ENCODE measurements at regions not wholly inside any gene's neighbourhood (a gene's known extent, or its start where the extent isn't known, plus 50 kb on each side); places are given as distances from the start of the nearest gene placed in this dataset.

DNA sequence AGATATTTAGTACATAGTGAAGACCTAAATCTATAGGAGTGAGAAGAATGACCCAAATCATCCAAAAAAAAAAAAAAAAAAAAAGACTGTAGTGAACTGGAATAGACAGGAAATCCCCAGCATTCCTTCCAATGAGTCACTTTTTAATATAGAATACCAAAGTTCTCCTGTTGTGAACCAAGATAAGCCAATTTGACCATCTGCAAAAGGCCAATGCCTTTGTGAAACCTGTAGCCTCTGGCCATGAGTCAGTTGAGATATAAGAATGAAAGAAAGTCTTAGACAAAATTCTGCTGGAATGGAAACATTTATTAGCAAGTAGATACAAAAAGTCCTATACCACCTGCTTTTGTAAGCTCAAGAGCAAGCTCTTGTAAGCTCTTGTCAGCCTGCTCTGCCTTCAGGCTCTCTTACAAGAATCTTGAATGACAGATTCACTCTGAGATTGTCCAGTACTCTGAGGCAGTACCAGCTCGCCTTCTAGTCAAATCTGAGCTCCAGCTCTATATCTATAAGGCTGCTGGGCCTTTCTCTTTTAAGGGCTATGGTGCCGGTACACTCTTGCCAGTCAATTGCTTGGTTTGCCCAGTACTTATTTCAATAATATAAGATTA, 243.0 kb upstream of the TMTC1 start:
- Histone ChIP-seq H2BK120ac (ENCODE audit: low read depth, low read length) (no peak overlapping the region), H4K91ac (ENCODE audit: low read length) (no peak overlapping the region), H2BK12ac (ENCODE audit: low read length in 2 of 2) (no peak overlapping the region), H3K27ac (ENCODE audit: low read length, poor library complexity, severe bottlenecking) (peak overlapping the region; percentile 74), H3K27me3 (ENCODE audit: control insufficient read depth in 1 of 2, insufficient read depth in 1 of 2, low read length in 2 of 2) (no peaks in the 10 kb centered on the region), H3K4me3 (ENCODE audit: insufficient read depth in 1 of 2, low read depth in 1 of 2, low read length in 2 of 2) (no peak overlapping the region), H3K23ac (ENCODE audit: low read length in 2 of 2) (no peak overlapping the region), H3K18ac (ENCODE audit: low read depth in 1 of 2, low read length in 2 of 2) (peak overlapping the region in 1 of 2 experiments; percentile 45), H3K9ac (ENCODE audit: low read length) (no peak overlapping the region), H3K4ac (ENCODE audit: low read depth in 1 of 2, low read length in 2 of 2) (no peak overlapping the region), H3K79me1 (replicated peaks; ENCODE audit: low read length, poor library complexity, severe bottlenecking) (no peaks in the 10 kb centered on the region), H4K8ac (ENCODE audit: low read length) (no peak overlapping the region), H3K9me3 (ENCODE audit: control insufficient read depth, low read length) (no peaks in the 10 kb centered on the region), H3K4me2 (ENCODE audit: low read length, poor library complexity, severe bottlenecking) (no peak overlapping the region), H2AFZ (ENCODE audit: low read depth, low read length) (no peak overlapping the region), H3K4me1 (ENCODE audit: control insufficient read depth, insufficient read depth, low read depth, low read length) (no peaks in the 10 kb centered on the region), H2AK5ac (ENCODE audit: low read length, severe bottlenecking) (no peak overlapping the region), H3K14ac (ENCODE audit: low read length in 2 of 2) (no peak overlapping the region), H2BK15ac (ENCODE audit: low read depth, poor library complexity, severe bottlenecking) (no peak overlapping the region), H3K36me3 (ENCODE audit: control insufficient read depth in 1 of 2, insufficient read depth in 2 of 2, low read depth in 1 of 2, low read length in 2 of 2) (no peaks in the 10 kb centered on the region), H2BK5ac (ENCODE audit: low read depth, low read length, poor library complexity, severe bottlenecking) (peak overlapping the region; percentile 70)
- 38% methylated on average over 1 of the region's 2 CpGs for WGBS
- peak; percentile 79 for DNase-seq

DNA sequence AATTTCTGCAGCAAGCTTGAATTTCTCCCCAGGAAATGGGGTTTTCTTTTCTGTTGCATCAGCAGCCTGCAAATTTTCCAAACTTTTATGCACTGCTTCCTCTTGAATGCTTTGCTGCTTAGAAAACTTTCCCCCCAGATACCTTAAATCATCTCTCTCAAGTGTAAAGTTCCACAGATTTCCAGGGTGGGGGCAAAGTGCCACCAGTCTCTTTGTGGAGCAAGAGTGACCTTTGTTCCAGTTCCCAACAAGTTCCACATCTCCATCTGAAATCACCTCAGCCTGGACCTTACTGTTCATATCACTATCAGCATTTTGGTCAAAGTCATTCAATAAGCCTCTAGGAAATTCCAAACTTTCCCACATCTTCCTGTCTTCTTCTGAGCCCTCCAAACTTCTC, 241.6 kb upstream of the TMTC1 start:
- H3K9me3 ChIP-seq (ENCODE audit: control insufficient read depth, low read length), result no peaks in the 10 kb centered on the region
- no peak overlapping the region for H3K9ac ChIP-seq (ENCODE audit: low read length)
- no peak overlapping the region for H2AK5ac ChIP-seq (ENCODE audit: low read length, severe bottlenecking)
- H4K8ac ChIP-seq (ENCODE audit: low read length), result no peak overlapping the region
- no peak overlapping the region for H3K23ac ChIP-seq (ENCODE audit: low read length in 2 of 2)
- H2BK15ac ChIP-seq (ENCODE audit: low read depth, poor library complexity, severe bottlenecking), result no peak overlapping the region
- no peak overlapping the region for H2BK12ac ChIP-seq (ENCODE audit: low read length in 2 of 2)
- H3K4me3 ChIP-seq (ENCODE audit: insufficient read depth in 1 of 2, low read depth in 1 of 2, low read length in 2 of 2), result no peak overlapping the region
- no peaks in the 10 kb centered on the region for H3K27me3 ChIP-seq (ENCODE audit: control insufficient read depth in 1 of 2, insufficient read depth in 1 of 2, low read length in 2 of 2)
- DNase-seq, result no peak
- H2BK5ac ChIP-seq (ENCODE audit: low read depth, low read length, poor library complexity, severe bottlenecking), result no peak overlapping the region
- H2AFZ ChIP-seq (ENCODE audit: low read depth, low read length), result no peak overlapping the region
- no peak overlapping the region for H3K4ac ChIP-seq (ENCODE audit: low read depth in 1 of 2, low read length in 2 of 2)
- H3K14ac ChIP-seq (ENCODE audit: low read length in 2 of 2), result no peak overlapping the region
- H2BK120ac ChIP-seq (ENCODE audit: low read depth, low read length), result peak overlapping the region; percentile 19
- H3K79me1 ChIP-seq (replicated peaks; ENCODE audit: low read length, poor library complexity, severe bottlenecking), result no peaks in the 10 kb centered on the region
- no peak overlapping the region for H3K4me2 ChIP-seq (ENCODE audit: low read length, poor library complexity, severe bottlenecking)
- no peak overlapping the region for H3K27ac ChIP-seq (ENCODE audit: low read length, poor library complexity, severe bottlenecking)
- H4K91ac ChIP-seq (ENCODE audit: low read length), result no peak overlapping the region
- no peak overlapping the region for H3K18ac ChIP-seq (ENCODE audit: low read depth in 1 of 2, low read length in 2 of 2)
- H3K36me3 ChIP-seq (ENCODE audit: control insufficient read depth in 1 of 2, insufficient read depth in 2 of 2, low read depth in 1 of 2, low read length in 2 of 2), result no peaks in the 10 kb centered on the region
- H3K4me1 ChIP-seq (ENCODE audit: control insufficient read depth, insufficient read depth, low read depth, low read length), result no peaks in the 10 kb centered on the region

DNA sequence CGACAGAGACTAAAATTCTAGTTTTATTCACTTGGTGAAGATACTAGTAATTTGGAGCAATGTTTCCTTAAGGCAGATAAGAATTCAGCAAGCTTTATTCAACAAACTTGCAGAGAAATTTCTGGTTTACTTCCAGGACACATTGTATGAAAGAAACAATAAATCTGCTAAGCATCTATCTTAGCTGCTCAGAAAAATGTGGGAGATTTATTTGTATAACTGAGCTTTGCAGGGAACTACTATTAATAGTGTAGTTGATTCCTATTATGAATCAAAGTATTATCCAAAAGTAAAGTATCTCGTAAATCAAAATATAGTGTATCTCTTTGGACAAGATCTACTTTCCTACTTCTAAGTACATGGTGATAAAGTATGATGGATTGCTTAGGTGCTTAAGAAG, 239.4 kb upstream of the TMTC1 start:
- Histone ChIP-seq H3K18ac (ENCODE audit: low read depth in 1 of 2, low read length in 2 of 2) (no peak overlapping the region), H2BK12ac (ENCODE audit: low read length in 2 of 2) (no peak overlapping the region), H3K27me3 (ENCODE audit: control insufficient read depth in 1 of 2, insufficient read depth in 1 of 2, low read length in 2 of 2) (no peaks in the 10 kb centered on the region), H3K36me3 (ENCODE audit: control insufficient read depth in 1 of 2, insufficient read depth in 2 of 2, low read depth in 1 of 2, low read length in 2 of 2) (no peaks in the 10 kb centered on the region), H4K91ac (ENCODE audit: low read length) (no peak overlapping the region), H4K8ac (ENCODE audit: low read length) (no peak overlapping the region), H3K9ac (ENCODE audit: low read length) (no peak overlapping the region), H2BK5ac (ENCODE audit: low read depth, low read length, poor library complexity, severe bottlenecking) (no peak overlapping the region), H2AFZ (ENCODE audit: low read depth, low read length) (no peak overlapping the region), H3K14ac (ENCODE audit: low read length in 2 of 2) (no peak overlapping the region), H2AK5ac (ENCODE audit: low read length, severe bottlenecking) (no peak overlapping the region), H3K4me2 (ENCODE audit: low read length, poor library complexity, severe bottlenecking) (no peak overlapping the region), H3K27ac (ENCODE audit: low read length, poor library complexity, severe bottlenecking) (no peak overlapping the region), H3K4me3 (ENCODE audit: insufficient read depth in 1 of 2, low read depth in 1 of 2, low read length in 2 of 2) (no peak overlapping the region), H3K4me1 (ENCODE audit: control insufficient read depth, insufficient read depth, low read depth, low read length) (no peaks in the 10 kb centered on the region), H2BK120ac (ENCODE audit: low read depth, low read length) (no peak overlapping the region), H3K9me3 (ENCODE audit: control insufficient read depth, low read length) (no peaks in the 10 kb centered on the region), H3K23ac (ENCODE audit: low read length in 2 of 2) (no peak overlapping the region), H2BK15ac (ENCODE audit: low read depth, poor library complexity, severe bottlenecking) (no peak overlapping the region), H3K79me1 (replicated peaks; ENCODE audit: low read length, poor library complexity, severe bottlenecking) (no peaks in the 10 kb centered on the region), H3K4ac (ENCODE audit: low read depth in 1 of 2, low read length in 2 of 2) (no peak overlapping the region)
- DNase-seq, result no peak
- 100% methylated on average over 1 of the region's 2 CpGs for WGBS

DNA sequence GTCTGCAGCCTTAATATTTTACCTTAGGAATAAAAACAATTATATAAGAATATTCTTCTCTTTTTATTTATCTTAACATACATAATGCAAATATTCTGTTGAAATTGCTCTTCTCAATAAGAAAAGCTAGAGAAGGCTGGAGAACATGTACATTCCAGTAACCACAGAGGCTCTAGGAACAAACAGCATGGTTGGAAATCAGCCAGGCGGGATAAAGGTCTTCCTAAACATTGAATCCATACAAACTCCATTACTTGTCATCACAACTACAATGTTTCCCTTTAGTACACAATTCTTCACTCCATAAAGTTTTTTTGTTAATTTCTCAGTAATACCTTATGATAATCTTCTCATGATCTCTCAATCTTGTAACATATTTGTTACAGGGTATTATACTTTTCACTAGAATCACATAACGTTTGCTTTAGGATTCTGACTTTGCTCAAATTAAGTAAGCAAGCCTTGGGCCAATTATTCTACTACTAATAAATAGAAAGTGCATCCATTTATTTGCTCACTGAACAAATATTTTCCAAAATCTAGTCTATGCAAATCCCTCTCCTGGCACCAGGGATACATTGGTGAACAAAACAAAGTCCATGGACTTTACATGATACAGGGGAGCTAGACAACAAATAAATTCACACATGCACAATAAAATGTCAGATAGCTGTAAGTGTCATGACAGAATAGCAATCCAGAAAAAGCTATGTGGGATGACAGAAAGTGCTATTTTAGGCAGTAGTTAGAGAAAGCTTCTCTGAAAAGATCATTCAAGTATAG, 237.5 kb upstream of the TMTC1 start:
- H2AFZ ChIP-seq (ENCODE audit: low read depth, low read length), result no peak overlapping the region
- H3K4me2 ChIP-seq (ENCODE audit: low read length, poor library complexity, severe bottlenecking), result no peak overlapping the region
- H4K91ac ChIP-seq (ENCODE audit: low read length), result no peak overlapping the region
- H2BK120ac ChIP-seq (ENCODE audit: low read depth, low read length), result no peak overlapping the region
- no peak overlapping the region for H3K9ac ChIP-seq (ENCODE audit: low read length)
- no peaks in the 10 kb centered on the region for H3K9me3 ChIP-seq (ENCODE audit: control insufficient read depth, low read length)
- H4K8ac ChIP-seq (ENCODE audit: low read length), result no peak overlapping the region
- 85% methylated on average over 2 of the region's 2 CpGs for WGBS
- DNase-seq, result peak; percentile 66
- H2AK5ac ChIP-seq (ENCODE audit: low read length, severe bottlenecking), result no peak overlapping the region
- no peaks in the 10 kb centered on the region for H3K36me3 ChIP-seq (ENCODE audit: control insufficient read depth in 1 of 2, insufficient read depth in 2 of 2, low read depth in 1 of 2, low read length in 2 of 2)
- no peak overlapping the region for H2BK5ac ChIP-seq (ENCODE audit: low read depth, low read length, poor library complexity, severe bottlenecking)
- no peaks in the 10 kb centered on the region for H3K27me3 ChIP-seq (ENCODE audit: control insufficient read depth in 1 of 2, insufficient read depth in 1 of 2, low read length in 2 of 2)
- no peak overlapping the region for H3K14ac ChIP-seq (ENCODE audit: low read length in 2 of 2)
- H3K27ac ChIP-seq (ENCODE audit: low read length, poor library complexity, severe bottlenecking), result no peak overlapping the region
- no peak overlapping the region for H3K4ac ChIP-seq (ENCODE audit: low read depth in 1 of 2, low read length in 2 of 2)
- no peak overlapping the region for H2BK12ac ChIP-seq (ENCODE audit: low read length in 2 of 2)
- no peak overlapping the region for H3K23ac ChIP-seq (ENCODE audit: low read length in 2 of 2)
- no peak overlapping the region for H3K4me3 ChIP-seq (ENCODE audit: insufficient read depth in 1 of 2, low read depth in 1 of 2, low read length in 2 of 2)
- no peaks in the 10 kb centered on the region for H3K4me1 ChIP-seq (ENCODE audit: control insufficient read depth, insufficient read depth, low read depth, low read length)
- H2BK15ac ChIP-seq (ENCODE audit: low read depth, poor library complexity, severe bottlenecking), result no peak overlapping the region
- H3K18ac ChIP-seq (ENCODE audit: low read depth in 1 of 2, low read length in 2 of 2), result no peak overlapping the region
- no peaks in the 10 kb centered on the region for H3K79me1 ChIP-seq (replicated peaks; ENCODE audit: low read length, poor library complexity, severe bottlenecking)

Measured in mesenchymal stem cell (in vitro differentiated cells and primary cell).